Cardiac muscle cell (in vitro differentiated cells and primary cell): ENCODE measurements at regions not wholly inside any gene's neighbourhood (a gene's known extent, or its start where the extent isn't known, plus 50 kb on each side); places are given as distances from the start of the nearest gene placed in this dataset.

Source experiments
- DNase-seq, 2 donors: peaks; one replicate each; pipeline versions ENCODE4 v3.0.0 to v3.0.0-alpha.2; 2010 to 2017; ENCODE audit warnings: low read depth in 1 of 2, low spot score in 1 of 2
- H3K27ac ChIP-seq: fragments of 200-600 bp; sonication (generic); 2 replicates; pipeline ENCODE4 v1.5.1; 2016
- H3K27me3 ChIP-seq: fragments of 200-600 bp; sonication (generic); 2 replicates; pipeline ENCODE4 v1.6.0; 2016; ENCODE audit warnings: control low read depth
- H3K36me3 ChIP-seq: fragments of 200-600 bp; sonication (generic); 2 replicates; pipeline ENCODE4 v1.5.1; 2016; ENCODE audit warnings: control low read depth
- H3K4me1 ChIP-seq: fragments of 200-600 bp; sonication (generic); 2 replicates; pipeline ENCODE4 v1.8.1; 2017; ENCODE audit warnings: low read depth, mild to moderate bottlenecking, mixed run types
- H3K4me3 ChIP-seq: fragments of 200-600 bp; sonication (generic); 2 replicates; pipeline ENCODE4 v1.5.1; 2016; ENCODE audit warnings: mild to moderate bottlenecking
- H3K9me3 ChIP-seq: fragments of 200-600 bp; sonication (generic); 2 replicates; pipeline ENCODE4 v1.5.1; 2017; ENCODE audit warnings: low read depth, mild to moderate bottlenecking, control low read depth
- CTCF ChIP-seq: IDR thresholded peaks from 2 replicates; pipeline ENCODE4 v1.5.1; 2012; ENCODE audit warnings: low read depth, mild to moderate bottlenecking, low read length

- Histone ChIP-seq H3K36me3 (no peaks in the 10 kb centered on the region), H3K4me3 (no peak overlapping the region), H3K27ac (no peak overlapping the region), H3K9me3 (no peaks in the 10 kb centered on the region), H3K27me3 (no peaks in the 10 kb centered on the region), H3K4me1 (no peaks in the 10 kb centered on the region)
- peak in 1 of 2 donors; percentile 51 for DNase-seq
- TF ChIP-seq CTCF = no peak
Observed at GRCh38 chr10:114879093-114879492, 57.5 kb downstream of the FHIP2A start.

GRCh38 chr10:114879541-114880158 lies 58.1 kb downstream of the FHIP2A start:
- DNase-seq = peak; percentile 42 to 52
- Histone ChIP-seq H3K4me3 (no peak overlapping the region), H3K4me1 (no peaks in the 10 kb centered on the region), H3K36me3 (no peaks in the 10 kb centered on the region), H3K27ac (no peak overlapping the region), H3K9me3 (no peaks in the 10 kb centered on the region), H3K27me3 (no peaks in the 10 kb centered on the region)
- peak; percentile 69 for TF ChIP-seq CTCF

GRCh38 chr10:114881417-114881816 lies 56.6 kb upstream of the TRUB1 start:
- H3K27me3 ChIP-seq = no peaks in the 10 kb centered on the region
- H3K4me1 ChIP-seq = no peaks in the 10 kb centered on the region
- no peak overlapping the region for H3K27ac ChIP-seq
- no peak for DNase-seq
- TF ChIP-seq CTCF = no peak
- H3K4me3 ChIP-seq = no peak overlapping the region
- no peaks in the 10 kb centered on the region for H3K9me3 ChIP-seq
- no peaks in the 10 kb centered on the region for H3K36me3 ChIP-seq

GRCh38 chr10:114881901-114882300 lies 56.1 kb upstream of the TRUB1 start:
- no peak for DNase-seq
- no peaks in the 10 kb centered on the region for H3K9me3 ChIP-seq
- no peak for TF ChIP-seq CTCF
- H3K36me3 ChIP-seq = no peaks in the 10 kb centered on the region
- H3K27me3 ChIP-seq = no peaks in the 10 kb centered on the region
- no peak overlapping the region for H3K4me3 ChIP-seq
- H3K27ac ChIP-seq = no peak overlapping the region
- H3K4me1 ChIP-seq = no peaks in the 10 kb centered on the region

GRCh38 chr10:114885443-114885842 lies 52.6 kb upstream of the TRUB1 start:
- TF ChIP-seq CTCF = no peak
- no peak for DNase-seq
- H3K9me3 ChIP-seq = no peaks in the 10 kb centered on the region
- no peaks in the 10 kb centered on the region for H3K4me1 ChIP-seq
- no peak overlapping the region for H3K27ac ChIP-seq
- no peaks in the 10 kb centered on the region for H3K36me3 ChIP-seq
- H3K27me3 ChIP-seq = no peaks in the 10 kb centered on the region
- H3K4me3 ChIP-seq = no peak overlapping the region
